Thyroid gland (tissue), 4 donors: ENCODE measurements at regions not wholly inside any gene's neighbourhood (a gene's known extent, or its start where the extent isn't known, plus 50 kb on each side); places are given as distances from the start of the nearest gene placed in this dataset.

Experiments used
- DNase-seq, 2 donors: peaks; one replicate each; pipeline ENCODE4 v3.0.0-alpha.2; 2019
- H3K27ac ChIP-seq, 3 donors: fragments of 200-600 bp; sonication (generic); 1 replicate in 2 of 3; 2 replicates in 1 of 3; pipeline ENCODE4 v1.5.1; 2016 to 2019; ENCODE audit warnings: mild to moderate bottlenecking in 1 of 3, moderate library complexity in 1 of 3
- H3K27me3 ChIP-seq: fragments of 200-600 bp; sonication (generic); one replicate; pipeline ENCODE4 v1.5.1; 2019
- H3K36me3 ChIP-seq, 2 donors: fragments of 200-600 bp; sonication (generic); one replicate each; pipeline ENCODE4 v1.5.1; 2016 to 2019
- H3K4me1 ChIP-seq, 2 donors: fragments of 200-600 bp; sonication (generic); one replicate each; pipeline ENCODE4 v1.5.1; 2017 to 2019
- H3K4me3 ChIP-seq, 3 donors: fragments of 200-600 bp; sonication (generic); replicated peaks in 1 of 3; 1 replicate in 2 of 3; 2 replicates in 1 of 3; pipeline ENCODE4 v1.5.1; 2016; ENCODE audit warnings: mild to moderate bottlenecking in 1 of 3
- H3K9me3 ChIP-seq: fragments of 200-600 bp; sonication (generic); one replicate; pipeline ENCODE4 v1.5.1; 2017
- CTCF ChIP-seq, 6 experiments: fragments of 200-600 bp in 3 of 6; fragments of 450-650 bp in 3 of 6; sonication (generic) in 3 of 6; IDR thresholded peaks; one replicate each; pipeline ENCODE4 v1.5.1; 2016 to 2019; ENCODE audit warnings: antibody characterized with exemption in 6 of 6, mild to moderate bottlenecking in 2 of 6, inconsistent platforms in 1 of 6, moderate library complexity in 1 of 6
- POLR2A ChIP-seq, 2 donors: fragments of 450-650 bp; IDR thresholded peaks; one replicate each; pipeline ENCODE4 v1.6.1; 2017; ENCODE audit warnings: antibody characterized with exemption in 2 of 2, mild to moderate bottlenecking in 2 of 2, moderate library complexity in 1 of 2
- WGBS, 2 donors: methylation state at CpG; one replicate each; pipeline ENCODE4 v1.1.5; 2017; 5-methylcytosine and 5-hydroxymethylcytosine counted together
- intact Hi-C: fragments of 100-400 bp; cut with DNase I; formaldehyde crosslinking; loops from one replicate; pipeline ENCODE4 v1.15.1; 2023

- Histone ChIP-seq H3K36me3 (no peaks in the 10 kb centered on the region), H3K27ac (no peak overlapping the region), H3K4me3 (no peak overlapping the region), H3K27me3 (no peaks in the 10 kb centered on the region), H3K4me1 (no peaks in the 10 kb centered on the region), H3K9me3 (no peaks in the 10 kb centered on the region)
- TF ChIP-seq CTCF (IDR thresholded peaks at IDR 0.05) (no peak), POLR2A (IDR thresholded peaks at IDR 0.05) (no peak)
- WGBS, 2 donors: 81 to 85% methylated on average over 2 of the region's 2 CpGs
- intact Hi-C loops: no loop called here
- no peak for DNase-seq
Observed at GRCh38 chr21:23706431-23706830, 1900.8 kb downstream of the MRPL39 start.

- no peaks in the 10 kb centered on the region for H3K4me1 ChIP-seq
- no peak for DNase-seq
- no peak overlapping the region for H3K4me3 ChIP-seq
- H3K27ac ChIP-seq: no peak overlapping the region
- intact Hi-C loops: no loop called here
- no peaks in the 10 kb centered on the region for H3K36me3 ChIP-seq
- no peaks in the 10 kb centered on the region for H3K27me3 ChIP-seq
- 90 to 95% methylated on average over 2 of the region's 2 CpGs for WGBS, 2 donors
- H3K9me3 ChIP-seq: no peaks in the 10 kb centered on the region
- TF ChIP-seq POLR2A (IDR thresholded peaks at IDR 0.05) (no peak), CTCF (IDR thresholded peaks at IDR 0.05) (no peak)
Observed at GRCh38 chr21:23699402-23699801, 1907.9 kb downstream of the MRPL39 start.

GRCh38 chr21:23698619-23699018, 1908.7 kb downstream of the MRPL39 start:
- TF ChIP-seq CTCF (IDR thresholded peaks at IDR 0.05): no peak
- no peak for TF ChIP-seq POLR2A (IDR thresholded peaks at IDR 0.05)
- H3K9me3 ChIP-seq: no peaks in the 10 kb centered on the region
- no peaks in the 10 kb centered on the region for H3K4me1 ChIP-seq
- no peaks in the 10 kb centered on the region for H3K27me3 ChIP-seq
- no peaks in the 10 kb centered on the region for H3K36me3 ChIP-seq
- intact Hi-C loops: no loop called here
- DNase-seq: no peak
- 72 to 74% methylated on average over 1 of the region's 1 CpG for WGBS, 2 donors
- no peak overlapping the region for H3K27ac ChIP-seq
- H3K4me3 ChIP-seq: no peak overlapping the region

GRCh38 chr21:23695443-23695842, 1911.8 kb downstream of the MRPL39 start:
- TF ChIP-seq CTCF (IDR thresholded peaks at IDR 0.05) (no peak), POLR2A (IDR thresholded peaks at IDR 0.05) (no peak)
- H3K4me1 ChIP-seq: no peaks in the 10 kb centered on the region
- no peak overlapping the region for H3K27ac ChIP-seq
- WGBS, 2 donors: 74 to 81% methylated on average over 5 of the region's 5 CpGs
- no peak for DNase-seq
- intact Hi-C loops: no loop called here
- no peaks in the 10 kb centered on the region for H3K36me3 ChIP-seq
- no peak overlapping the region for H3K4me3 ChIP-seq
- H3K9me3 ChIP-seq: no peaks in the 10 kb centered on the region
- H3K27me3 ChIP-seq: no peaks in the 10 kb centered on the region

GRCh38 chr21:23694390-23694789, 1912.9 kb downstream of the MRPL39 start:
- Histone ChIP-seq H3K4me3 (no peak overlapping the region), H3K9me3 (no peaks in the 10 kb centered on the region), H3K27me3 (no peaks in the 10 kb centered on the region), H3K27ac (no peak overlapping the region), H3K36me3 (no peaks in the 10 kb centered on the region), H3K4me1 (no peaks in the 10 kb centered on the region)
- intact Hi-C loops: no loop called here
- DNase-seq: no peak
- no peak for TF ChIP-seq POLR2A (IDR thresholded peaks at IDR 0.05)

- Histone ChIP-seq H3K27me3 (no peaks in the 10 kb centered on the region), H3K4me3 (no peak overlapping the region), H3K36me3 (no peaks in the 10 kb centered on the region), H3K4me1 (no peaks in the 10 kb centered on the region), H3K27ac (no peak overlapping the region), H3K9me3 (no peaks in the 10 kb centered on the region)
- TF ChIP-seq POLR2A (IDR thresholded peaks at IDR 0.05) (no peak), CTCF (IDR thresholded peaks at IDR 0.05) (no peak)
- intact Hi-C loops: no loop called here
- DNase-seq: no peak
- 52% methylated on average over 3 of the region's 3 CpGs for WGBS, 2 donors
Observed at GRCh38 chr21:23690316-23690715, 1917.0 kb downstream of the MRPL39 start.
